ENCODE measurements at regions not wholly inside any gene's neighbourhood (a gene's known extent, or its start where the extent isn't known, plus 50 kb on each side); places are given as distances from the start of the nearest gene placed in this dataset.
"Not testable (repeated sequence)": the region's sequence is repeated elsewhere in the genome, so short reads cannot be mapped to it uniquely, and the experiment has no call there.

DNA sequence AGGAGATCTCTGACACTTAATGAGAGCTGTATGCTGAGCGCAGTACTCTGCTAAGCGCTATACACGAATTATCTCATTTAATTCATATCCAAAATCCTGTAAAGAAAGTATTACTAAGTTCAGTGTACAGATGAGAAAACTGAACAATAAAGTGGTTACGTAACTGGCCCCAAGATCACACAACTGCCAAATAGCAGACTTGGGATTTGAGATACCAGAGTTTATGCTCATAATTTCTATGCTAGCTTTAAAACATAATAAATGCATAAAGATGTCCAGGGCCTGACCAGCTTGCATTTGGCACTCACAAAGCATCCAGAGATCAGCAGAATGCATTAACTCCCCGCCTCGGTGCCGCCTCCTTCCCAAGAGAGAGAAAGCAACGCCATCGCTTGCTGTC lies 83.2 kb upstream of the PWP1 start:
- CTCF ChIA-PET: interaction anchor here (1.0 to 1.3 kb wide), 5 partner anchors 23 to 472 kb away, joined by 3 to 5 read pairs (median 3); no protein-coding TSS in a partner anchor
- no peaks in the 10 kb centered on the region for H3K4me1 Mint-ChIP-seq

DNA sequence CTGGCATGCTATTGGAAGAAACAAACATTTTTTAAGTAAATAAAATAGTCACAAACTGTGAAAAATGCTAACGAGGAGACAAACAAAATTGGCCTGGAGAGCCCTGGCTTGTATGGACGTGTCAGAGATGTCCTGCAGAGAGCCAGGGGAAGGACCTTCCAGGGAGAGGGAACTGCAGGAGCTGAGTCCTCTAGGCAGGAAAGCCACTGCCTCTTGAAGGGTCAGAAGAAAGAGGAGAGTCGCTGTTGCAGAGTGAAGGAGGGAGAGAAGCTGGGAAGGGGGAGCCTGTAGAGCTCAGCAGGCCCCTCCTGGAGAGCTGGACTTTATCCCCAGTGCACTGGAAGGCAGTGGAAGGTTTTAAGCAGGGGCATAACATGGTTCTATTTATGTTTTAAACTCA lies 80.3 kb upstream of the PWP1 start:
- Mint-ChIP-seq H3K4me3 (no peak overlapping the region), H3K27ac (no peak overlapping the region)

More for the DNA sequence above, 83.2 kb upstream of the PWP1 start:
- H3K27ac Mint-ChIP-seq: no peak overlapping the region
- H3K9me3 Mint-ChIP-seq: no peaks in the 10 kb centered on the region
- H3K4me3 Mint-ChIP-seq: no peak overlapping the region
- H3K27me3 Mint-ChIP-seq: no peaks in the 10 kb centered on the region
- H3K36me3 Mint-ChIP-seq: no peaks in the 10 kb centered on the region
- no peak for DNase-seq

DNA sequence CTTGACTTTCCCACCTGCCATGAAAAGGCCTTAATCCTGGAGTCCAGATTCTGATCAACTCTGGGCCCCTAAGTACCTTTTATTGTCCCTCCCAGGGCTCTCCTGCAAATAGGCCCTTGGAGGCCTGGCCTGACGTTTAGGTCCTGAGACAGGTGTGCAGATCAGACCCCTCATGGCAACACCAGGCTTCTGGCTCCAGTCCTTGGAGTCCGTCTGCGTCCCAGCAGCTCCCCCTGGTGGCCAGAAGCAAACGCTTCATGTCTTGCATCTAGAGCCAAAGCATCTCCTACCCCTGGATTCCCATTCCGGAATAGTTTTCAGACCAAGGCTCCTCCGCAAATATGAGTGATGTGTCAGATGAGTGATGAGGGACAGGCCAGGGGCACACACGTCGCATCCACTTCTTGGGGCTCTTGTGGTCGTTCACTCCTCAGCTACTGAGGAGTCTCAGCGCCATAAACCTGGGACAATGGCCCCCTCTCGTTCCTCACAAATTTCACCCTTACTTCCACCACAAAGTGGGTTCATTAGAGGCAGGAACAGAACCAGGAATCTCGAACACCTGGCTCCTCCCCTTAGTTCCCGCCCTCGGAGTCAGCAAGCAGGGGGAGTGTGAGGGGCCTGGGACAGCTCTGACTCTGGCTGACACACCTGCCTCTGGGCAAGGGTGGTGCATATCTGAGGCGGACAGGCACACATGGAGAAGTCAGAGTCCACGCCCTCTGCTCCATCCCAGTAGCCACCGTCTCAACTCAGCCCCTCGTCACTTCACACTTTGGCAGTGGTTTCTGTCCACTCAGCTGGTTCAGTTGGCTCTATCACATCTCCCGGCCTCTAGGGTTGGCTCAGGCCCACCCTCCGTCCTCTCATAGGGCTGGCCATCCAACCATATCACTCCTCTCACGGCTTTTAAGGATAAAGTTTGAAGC lies 77.9 kb upstream of the PWP1 start:
- CTCF ChIA-PET: interaction anchor here (0.7 to 10.0 kb wide), 12 partner anchors 10 to 492 kb away, joined by 3 to 235 read pairs (median 4); no protein-coding TSS in a partner anchor
- Mint-ChIP-seq H3K4me1 (no peaks in the 10 kb centered on the region), H3K36me3 (peaks cover 2% of the 10 kb centered on the region), H3K27ac (no peak overlapping the region), H3K9me3 (no peaks in the 10 kb centered on the region), H3K27me3 (no peaks in the 10 kb centered on the region), H3K4me3 (no peak overlapping the region)
- DNase-seq: peak; percentile 85

More for the DNA sequence above, 80.3 kb upstream of the PWP1 start:
- H3K27me3 Mint-ChIP-seq: no peaks in the 10 kb centered on the region
- no peaks in the 10 kb centered on the region for H3K9me3 Mint-ChIP-seq
- no peaks in the 10 kb centered on the region for H3K36me3 Mint-ChIP-seq
- no peak for DNase-seq
- CTCF ChIA-PET: interaction anchor here (1.1 to 10.0 kb wide), 5 partner anchors 8 to 475 kb away, joined by 3 to 235 read pairs (median 13); no protein-coding TSS in a partner anchor
- no peaks in the 10 kb centered on the region for H3K4me1 Mint-ChIP-seq

DNA sequence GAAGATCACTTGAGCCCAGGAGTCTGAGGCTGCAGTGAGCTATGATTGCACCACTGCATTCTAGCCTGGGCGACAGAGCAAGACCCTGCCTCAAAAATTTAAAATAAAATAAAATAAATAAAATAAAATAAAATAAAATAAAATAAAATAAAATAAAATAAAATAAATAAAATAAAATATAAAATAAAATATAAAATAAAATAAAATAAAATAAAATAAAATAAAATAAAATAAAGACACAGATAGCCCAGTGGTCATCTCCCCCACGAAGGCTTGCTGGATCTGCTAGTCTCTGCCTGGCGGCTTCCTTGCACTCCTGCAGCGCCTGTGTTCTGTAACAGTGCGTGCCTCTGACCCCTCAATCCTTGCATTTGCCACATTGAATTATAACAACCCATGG lies 76.8 kb upstream of the PWP1 start:
- DNase-seq, H3K4me3 Mint-ChIP-seq, H3K36me3 Mint-ChIP-seq, H3K4me1 Mint-ChIP-seq, H3K9me3 Mint-ChIP-seq, H3K27ac Mint-ChIP-seq, H3K27me3 Mint-ChIP-seq: not testable (repeated sequence)
- CTCF ChIA-PET: interaction anchor here (1.2 to 10.0 kb wide), 8 partner anchors 10 to 496 kb away, joined by 3 to 235 read pairs (median 6); no protein-coding TSS in a partner anchor

DNA sequence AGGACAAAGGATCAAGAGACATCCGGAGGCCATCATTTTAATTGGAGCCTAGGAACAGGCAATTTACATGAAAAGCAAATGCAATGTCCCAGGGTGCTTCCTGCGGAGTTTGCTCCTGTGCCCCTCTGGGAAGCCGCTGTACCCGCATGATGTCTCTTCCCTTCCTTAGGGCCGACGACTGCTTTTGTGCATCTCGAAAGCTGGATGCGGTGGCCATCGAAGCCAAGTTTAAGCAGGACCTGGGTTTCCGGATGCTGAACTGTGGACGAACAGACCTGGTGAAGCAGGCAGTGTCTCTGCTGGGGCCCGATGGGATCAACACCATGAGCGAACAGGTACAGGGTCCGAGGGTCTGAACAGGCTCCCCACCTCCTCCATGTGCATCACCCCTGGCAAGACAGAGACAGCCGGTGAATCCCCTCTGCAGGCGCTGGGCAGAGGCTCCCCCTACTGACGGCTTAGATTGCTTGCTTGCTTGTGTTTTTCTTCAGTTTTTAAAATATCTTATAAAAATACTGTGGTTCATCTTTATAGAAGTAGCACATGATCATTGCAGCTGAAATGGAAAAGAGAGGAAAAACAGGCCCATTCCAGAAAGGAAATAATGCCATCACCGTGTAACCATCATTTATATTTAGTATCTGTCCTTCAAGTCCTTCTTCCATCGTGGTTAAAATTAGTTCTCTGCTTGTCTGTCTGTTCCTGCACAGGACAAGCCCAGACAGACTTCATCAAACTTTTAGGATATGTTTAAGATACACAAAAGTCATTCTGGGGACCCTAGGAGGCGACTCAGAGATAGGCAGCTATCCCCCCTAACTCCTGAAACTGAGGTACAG lies 75.4 kb upstream of the PWP1 start:
- Mint-ChIP-seq H3K9me3 (no peaks in the 10 kb centered on the region), H3K36me3 (peaks cover 6% of the 10 kb centered on the region), H3K4me3 (no peak overlapping the region), H3K4me1 (no peaks in the 10 kb centered on the region), H3K27ac (no peak overlapping the region), H3K27me3 (no peaks in the 10 kb centered on the region)
- CTCF ChIA-PET: interaction anchor here (1.0 to 10.0 kb wide), 8 partner anchors 9 to 498 kb away, joined by 3 to 235 read pairs (median 6); no protein-coding TSS in a partner anchor
- peak; percentile 51 for DNase-seq

DNA sequence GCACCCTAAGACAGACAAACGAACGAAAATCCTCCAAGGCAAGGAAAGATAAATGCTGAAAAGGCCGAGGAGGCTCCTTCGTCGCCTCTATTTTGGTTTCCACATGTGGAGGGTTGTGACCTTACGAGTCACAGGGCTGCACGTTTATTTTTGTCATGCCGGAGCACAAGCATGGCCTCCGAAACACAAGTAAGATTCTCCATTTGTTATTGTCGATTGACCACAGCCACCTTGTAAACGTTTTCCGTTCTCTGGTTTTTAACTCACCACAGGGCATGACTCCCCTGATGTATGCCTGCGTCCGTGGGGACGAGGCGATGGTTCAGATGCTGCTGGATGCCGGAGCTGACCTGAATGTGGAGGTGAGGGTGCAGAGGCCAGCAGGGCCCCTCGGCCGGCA lies 73.1 kb upstream of the PWP1 start:
- Mint-ChIP-seq H3K4me1 (no peaks in the 10 kb centered on the region), H3K27me3 (no peaks in the 10 kb centered on the region), H3K9me3 (no peaks in the 10 kb centered on the region), H3K27ac (no peak overlapping the region), H3K36me3 (peaks cover 8% of the 10 kb centered on the region), H3K4me3 (no peak overlapping the region)
- no peak for DNase-seq
- CTCF ChIA-PET: interaction anchor here (1.1 to 10.0 kb wide), 3 partner anchors 9 to 482 kb away, joined by 3 to 235 read pairs (median 101); no protein-coding TSS in a partner anchor

DNA sequence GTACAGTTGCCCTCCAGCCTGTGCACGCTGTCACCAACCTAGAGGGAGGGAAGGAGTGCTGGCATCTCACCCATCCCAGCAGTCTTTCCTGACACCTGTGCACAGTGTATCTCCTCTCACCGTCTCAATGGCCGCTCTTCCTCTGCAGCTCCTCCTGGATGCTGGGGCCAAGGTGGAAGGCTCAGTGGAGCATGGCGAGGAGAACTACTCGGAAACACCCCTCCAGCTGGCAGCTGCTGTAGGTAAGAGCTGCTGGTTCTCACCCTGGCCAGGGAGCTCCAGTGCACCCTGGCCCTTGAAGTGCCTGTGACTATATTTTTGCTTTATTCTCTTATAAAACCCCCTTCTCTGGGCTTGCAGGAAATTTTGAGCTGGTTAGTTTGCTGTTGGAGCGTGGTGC lies 68.7 kb upstream of the PWP1 start:
- no peaks in the 10 kb centered on the region for H3K4me1 Mint-ChIP-seq
- no peak overlapping the region for H3K27ac Mint-ChIP-seq
- CTCF ChIA-PET: interaction anchor here (0.9 to 5.9 kb wide), 4 partner anchors 9 to 488 kb away, joined by 3 to 25 read pairs (median 3); no protein-coding TSS in a partner anchor
- no peak overlapping the region for H3K4me3 Mint-ChIP-seq
- H3K9me3 Mint-ChIP-seq: no peaks in the 10 kb centered on the region
- DNase-seq: no peak
- H3K36me3 Mint-ChIP-seq: peaks cover 17% of the 10 kb centered on the region
- H3K27me3 Mint-ChIP-seq: no peaks in the 10 kb centered on the region

DNA sequence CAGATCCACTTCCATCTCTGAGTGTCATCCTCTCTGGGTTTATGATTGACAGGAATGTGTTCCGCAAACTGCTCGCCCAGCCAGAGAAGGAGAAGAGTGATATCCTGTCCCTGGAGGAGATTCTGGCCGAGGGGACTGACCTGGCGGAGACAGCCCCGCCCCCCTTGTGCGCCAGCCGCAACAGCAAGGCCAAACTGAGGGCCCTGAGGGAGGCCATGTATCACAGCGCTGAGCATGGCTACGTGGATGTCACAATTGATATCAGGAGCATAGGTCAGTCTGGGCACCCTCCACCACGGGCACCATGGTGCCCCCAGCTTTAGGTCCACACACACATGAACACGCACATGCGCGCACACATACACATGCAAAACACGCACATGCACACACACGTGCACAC lies 67.5 kb upstream of the PWP1 start:
- no peak overlapping the region for H3K4me3 Mint-ChIP-seq
- peaks cover 15% of the 10 kb centered on the region for H3K36me3 Mint-ChIP-seq
- H3K9me3 Mint-ChIP-seq: no peaks in the 10 kb centered on the region
- CTCF ChIA-PET: interaction anchor here (5.9 kb wide), 1 partner anchor 10 kb away, joined by 25 read pairs; no protein-coding TSS in a partner anchor
- no peaks in the 10 kb centered on the region for H3K4me1 Mint-ChIP-seq
- H3K27me3 Mint-ChIP-seq: no peaks in the 10 kb centered on the region
- no peak for DNase-seq
- H3K27ac Mint-ChIP-seq: no peak overlapping the region

DNA sequence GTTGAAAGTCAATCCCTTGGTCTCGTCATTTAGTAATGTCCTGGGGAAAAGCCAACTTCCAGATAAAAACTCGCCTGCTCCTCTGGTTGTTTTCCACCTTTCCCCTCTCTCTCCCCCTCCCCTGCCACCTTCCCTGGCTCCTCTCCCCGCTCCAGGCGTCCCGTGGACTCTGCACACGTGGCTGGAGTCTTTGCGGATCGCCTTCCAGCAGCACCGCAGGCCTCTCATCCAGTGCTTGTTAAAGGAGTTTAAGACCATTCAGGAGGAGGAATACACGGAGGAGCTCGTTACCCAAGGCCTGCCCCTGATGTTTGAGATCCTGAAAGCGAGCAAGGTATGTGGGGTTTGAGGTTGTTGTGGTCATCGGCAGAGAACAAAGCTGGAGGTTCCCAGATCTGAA lies 65.8 kb upstream of the PWP1 start:
- Mint-ChIP-seq H3K27me3 (no peaks in the 10 kb centered on the region), H3K4me3 (no peak overlapping the region), H3K27ac (no peak overlapping the region), H3K36me3 (peaks cover 18% of the 10 kb centered on the region), H3K9me3 (peaks cover 6% of the 10 kb centered on the region), H3K4me1 (no peaks in the 10 kb centered on the region)
- DNase-seq: no peak
- CTCF ChIA-PET: interaction anchor here (0.9 to 5.9 kb wide), 4 partner anchors 12 to 488 kb away, joined by 3 to 25 read pairs (median 6); no protein-coding TSS in a partner anchor

DNA sequence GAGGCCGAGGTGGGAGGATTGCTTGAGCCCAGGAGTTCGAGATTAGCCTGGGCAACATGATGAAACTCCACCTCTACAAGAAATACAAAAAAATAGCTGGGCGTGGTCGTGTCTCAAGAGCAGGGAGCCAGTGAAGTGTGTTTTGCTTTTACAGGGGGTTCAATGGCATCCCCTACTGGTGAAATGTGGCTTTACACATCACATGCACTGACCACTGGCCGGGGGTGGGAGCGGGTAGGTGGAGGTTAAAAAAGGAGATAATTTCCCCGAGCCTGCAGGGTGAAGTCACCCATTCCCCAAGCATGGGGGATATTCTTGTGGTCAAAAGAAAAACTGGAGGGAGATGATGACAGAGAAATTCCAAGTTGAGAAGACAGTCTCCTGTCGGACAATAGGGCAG lies 63.6 kb upstream of the PWP1 start:
- no peak overlapping the region for H3K4me3 Mint-ChIP-seq
- no peaks in the 10 kb centered on the region for H3K4me1 Mint-ChIP-seq
- no peak for DNase-seq
- H3K27me3 Mint-ChIP-seq: no peaks in the 10 kb centered on the region
- H3K36me3 Mint-ChIP-seq: peaks cover 24% of the 10 kb centered on the region
- CTCF ChIA-PET: interaction anchor here (0.8 to 5.9 kb wide), 7 partner anchors 14 to 518 kb away, joined by 3 to 25 read pairs (median 5); no protein-coding TSS in a partner anchor
- H3K27ac Mint-ChIP-seq: peak overlapping the region; percentile 7
- H3K9me3 Mint-ChIP-seq: peaks cover 11% of the 10 kb centered on the region

DNA sequence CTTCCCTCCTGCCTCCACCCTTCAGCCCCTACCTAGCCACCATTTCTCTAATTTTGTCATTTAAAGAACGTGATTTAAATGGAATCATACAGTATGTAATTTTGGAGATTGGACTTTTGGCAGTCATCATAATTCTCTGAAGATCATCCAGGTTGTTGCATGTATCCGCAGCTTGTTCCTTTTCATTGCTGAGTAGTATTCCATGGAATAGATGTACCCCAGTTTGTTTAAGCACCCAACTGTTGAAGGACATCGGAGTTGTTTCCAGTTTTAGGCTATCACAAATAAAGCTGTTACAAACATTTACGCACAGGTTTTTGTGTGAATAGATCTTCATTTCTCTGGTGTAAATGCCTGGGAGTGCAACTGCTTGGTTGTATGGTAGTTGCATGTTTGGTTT lies 61.1 kb upstream of the PWP1 start:
- H3K9me3 Mint-ChIP-seq: peaks cover 11% of the 10 kb centered on the region
- peaks cover 20% of the 10 kb centered on the region for H3K36me3 Mint-ChIP-seq
- H3K4me3 Mint-ChIP-seq: no peak overlapping the region
- H3K27me3 Mint-ChIP-seq: no peaks in the 10 kb centered on the region
- no peak for DNase-seq
- CTCF ChIA-PET: interaction anchor here (1.6 kb wide), 1 partner anchor 10 kb away, joined by 3 read pairs; no protein-coding TSS in a partner anchor
- H3K4me1 Mint-ChIP-seq: no peaks in the 10 kb centered on the region
- H3K27ac Mint-ChIP-seq: no peak overlapping the region

DNA sequence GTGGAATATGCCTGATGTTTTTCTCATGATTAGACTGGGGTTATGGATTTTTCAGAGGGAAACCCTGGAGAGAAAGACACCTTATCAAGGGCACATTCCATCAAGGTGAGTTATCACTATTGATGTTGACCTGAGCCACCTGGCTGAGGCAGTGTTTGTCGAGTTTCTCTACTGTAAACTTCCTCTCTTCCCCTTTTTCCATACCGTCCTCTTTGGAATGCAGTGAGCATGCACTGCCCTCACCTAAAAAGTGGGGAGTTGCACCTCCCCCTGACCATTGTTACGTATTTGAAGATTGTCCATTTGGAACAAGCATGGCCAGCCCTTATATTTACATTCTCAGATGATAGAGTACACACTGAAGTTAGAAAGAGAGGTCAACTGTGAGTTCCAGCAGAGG lies 53.9 kb upstream of the PWP1 start:
- DNase-seq: no peak
- H3K4me1 Mint-ChIP-seq: no peaks in the 10 kb centered on the region
- no peaks in the 10 kb centered on the region for H3K27me3 Mint-ChIP-seq
- H3K4me3 Mint-ChIP-seq: no peak overlapping the region
- H3K9me3 Mint-ChIP-seq: no peaks in the 10 kb centered on the region
- peaks cover 8% of the 10 kb centered on the region for H3K36me3 Mint-ChIP-seq
- CTCF ChIA-PET: interaction anchor here (1.2 kb wide), 1 partner anchor 11 kb away, joined by 4 read pairs; no protein-coding TSS in a partner anchor
- H3K27ac Mint-ChIP-seq: no peak overlapping the region

DNA sequence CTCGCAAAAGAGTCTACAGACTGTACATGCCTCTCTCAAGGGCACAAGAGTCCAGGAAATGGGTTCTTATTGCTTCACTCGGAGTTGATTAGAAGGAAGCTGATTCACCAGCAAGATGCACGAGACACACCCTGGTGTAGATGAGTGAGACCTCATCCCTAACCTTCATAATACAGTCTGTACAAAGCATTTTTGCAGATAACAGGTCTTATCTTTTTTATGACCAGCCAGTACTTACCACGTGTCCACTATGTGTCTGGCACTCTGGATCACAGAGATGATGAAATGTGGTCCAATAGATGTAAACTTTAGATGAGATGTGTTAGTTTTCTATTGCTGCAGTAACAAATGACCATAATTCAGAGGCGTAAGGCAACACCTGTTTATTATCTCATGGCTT lies 53.4 kb upstream of the PWP1 start:
- Mint-ChIP-seq H3K4me3 (no peak overlapping the region), H3K4me1 (no peaks in the 10 kb centered on the region), H3K9me3 (no peaks in the 10 kb centered on the region), H3K27ac (no peak overlapping the region), H3K36me3 (peaks cover 8% of the 10 kb centered on the region), H3K27me3 (no peaks in the 10 kb centered on the region)
- DNase-seq: no peak
- CTCF ChIA-PET: no interaction called here

DNA sequence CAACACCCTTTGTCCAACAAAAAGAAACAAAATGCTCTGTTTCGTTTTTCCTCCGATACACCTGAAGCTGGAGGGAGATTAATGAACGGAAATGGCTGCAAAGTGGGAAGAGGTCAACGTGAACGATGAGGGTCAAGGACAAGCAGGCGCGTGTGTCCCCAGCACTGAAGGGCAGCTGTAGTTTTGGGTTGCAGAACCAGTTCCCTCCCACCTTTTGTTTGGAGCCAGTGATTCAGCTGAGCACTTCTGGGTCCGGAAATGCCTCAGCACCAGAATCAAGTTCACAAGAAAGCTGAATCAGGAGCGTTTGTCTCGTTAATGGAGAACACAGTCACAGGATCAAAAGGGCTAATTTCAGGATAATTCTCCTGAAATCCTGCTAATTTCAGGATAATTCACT lies 51.1 kb upstream of the PWP1 start:
- no peak overlapping the region for H3K4me3 Mint-ChIP-seq
- CTCF ChIA-PET: interaction anchor here (0.7 kb wide), 1 partner anchor 503 kb away, joined by 3 read pairs; no protein-coding TSS in a partner anchor
- no peaks in the 10 kb centered on the region for H3K9me3 Mint-ChIP-seq
- no peaks in the 10 kb centered on the region for H3K4me1 Mint-ChIP-seq
- peaks cover 10% of the 10 kb centered on the region for H3K36me3 Mint-ChIP-seq
- no peak for DNase-seq
- H3K27ac Mint-ChIP-seq: no peak overlapping the region
- no peaks in the 10 kb centered on the region for H3K27me3 Mint-ChIP-seq

Data from activated naive CD4-positive, alpha-beta T cell treated with anti-CD3 and anti-CD28 coated beads, Interleukin-2, amount 10 ng/mL, durations not matched to agents 7 days and 5 days (primary cell).